ENCODE measurements at regions not wholly inside any gene's neighbourhood (a gene's known extent, or its start where the extent isn't known, plus 50 kb on each side); places are given as distances from the start of the nearest gene placed in this dataset.

- no peak overlapping the region for H3K18ac ChIP-seq (ENCODE audit: low read depth, low read length)
- H2BK5ac ChIP-seq (ENCODE audit: low read depth, low read length, poor library complexity, severe bottlenecking): no peak overlapping the region
- H2BK120ac ChIP-seq (ENCODE audit: low read depth, low read length): no peak overlapping the region
- no peak overlapping the region for H3K9ac ChIP-seq (ENCODE audit: low read depth, low read length)
- H2AFZ ChIP-seq (replicated peaks; ENCODE audit: low read length, poor library complexity): no peak overlapping the region
- H4K5ac ChIP-seq (ENCODE audit: low read depth, low read length): no peak overlapping the region
- no peaks in the 10 kb centered on the region for H3K27me3 ChIP-seq (ENCODE audit: control insufficient read depth, insufficient read depth, low read length)
- dilution Hi-C loops (cut with HindIII; ENCODE audit: low sequenced_read_pairs, unreplicated experiment): no loop called here
- POLR2A ChIA-PET (ENCODE audit: unreplicated experiment): no interaction called here
- H3K56ac ChIP-seq (ENCODE audit: extremely low read depth, insufficient read depth, low read length): no peak overlapping the region
- H3K27ac ChIP-seq (ENCODE audit: insufficient read depth, low read length): no peak overlapping the region
- H4K91ac ChIP-seq (ENCODE audit: insufficient read depth, low read depth, low read length): no peak overlapping the region
- H2AK9ac ChIP-seq (replicated peaks; ENCODE audit: low read depth, low read length, poor library complexity): no peak overlapping the region
- no CpG with 5 or more reads among the region's 4 CpGs for WGBS, 2 experiments (ENCODE audit: extremely low coverage in 2 of 2, insufficient read length in 1 of 2)
- TF ChIP-seq CEBPB (IDR thresholded peaks at IDR 0.05; ENCODE audit: low read depth, low read length): no peak
- no peak for TF ChIP-seq FOS (IDR thresholded peaks at IDR 0.05; ENCODE audit: low read depth, low read length)
- TF ChIP-seq RAD21 (IDR thresholded peaks at IDR 0.05; ENCODE audit: low read length): no peak
- TF ChIP-seq MAFK (IDR thresholded peaks at IDR 0.05; ENCODE audit: low read depth, low read length): no peak
- no peak for TF ChIP-seq CTCF (conservative IDR thresholded peaks at IDR 0.05; ENCODE audit: low read depth, low read length)
- no peak for TF ChIP-seq NFE2L2 (IDR thresholded peaks at IDR 0.05; ENCODE audit: low read depth, low read length)
- no peak for TF ChIP-seq CHD1 (IDR thresholded peaks at IDR 0.05; ENCODE audit: low read depth, low read length)
- no peak for TF ChIP-seq USF2 (IDR thresholded peaks at IDR 0.05; ENCODE audit: low read depth, low read length)
- TF ChIP-seq BHLHE40 (IDR thresholded peaks at IDR 0.05; ENCODE audit: low read depth, low read length): no peak
- no peaks in the 10 kb centered on the region for H3K9me1 ChIP-seq (ENCODE audit: insufficient read depth, low read length)
- H4K20me1 ChIP-seq (ENCODE audit: insufficient read depth, low read length): no peaks in the 10 kb centered on the region
- no peak overlapping the region for H3K4ac ChIP-seq (ENCODE audit: low read depth, low read length)
- no peak overlapping the region for H2BK20ac ChIP-seq (ENCODE audit: low read depth, low read length)
- H3K79me1 ChIP-seq (ENCODE audit: low read depth in 1 of 2, low read length in 2 of 2): no peaks in the 10 kb centered on the region
- H3K4me2 ChIP-seq (ENCODE audit: low read depth, low read length): no peak overlapping the region
- intact Hi-C loops (cut with micrococcal nuclease): no loop called here
- no TSS peak for BruUV-seq (replicated peaks)
- no peaks in the 10 kb centered on the region for H3K4me1 ChIP-seq (ENCODE audit: control insufficient read depth, insufficient read depth, low read length)
- in situ Hi-C loops (cut with MboI; ENCODE audit: low sequenced_read_pairs): no loop called here
- H4K8ac ChIP-seq (ENCODE audit: low read depth in 2 of 2, low read length in 2 of 2): no peak overlapping the region
- no peak overlapping the region for H2BK15ac ChIP-seq (ENCODE audit: low read depth, low read length)
- CTCF ChIA-PET: no interaction called here
- peaks cover 3% of the 10 kb centered on the region; the same call in 1 of the 2 replicates for H3K9me3 ChIP-seq (ENCODE audit: control insufficient read depth, insufficient read depth, low read length)
- H3K23ac ChIP-seq (ENCODE audit: low read depth, low read length): no peak overlapping the region
- no peak overlapping the region for H3K14ac ChIP-seq (replicated peaks; ENCODE audit: low read depth, low read length)
- no peak overlapping the region for H2AK5ac ChIP-seq (ENCODE audit: low read depth, low read length)
- DNase-seq: no peak
- ATAC-seq (ENCODE audit: low read depth): no peak
- no peak overlapping the region for H3K4me3 ChIP-seq (ENCODE audit: insufficient read depth, low read depth, low read length)
- H3K36me3 ChIP-seq (ENCODE audit: control insufficient read depth, insufficient read depth, low read length): no peaks in the 10 kb centered on the region
Observed at GRCh38 chr11:90795746-90796145, 572.9 kb upstream of the CHORDC1 start.

Data from IMR-90 (cell line).